ENCODE measurements at regions not wholly inside any gene's neighbourhood (a gene's known extent, or its start where the extent isn't known, plus 50 kb on each side); places are given as distances from the start of the nearest gene placed in this dataset.

DNA sequence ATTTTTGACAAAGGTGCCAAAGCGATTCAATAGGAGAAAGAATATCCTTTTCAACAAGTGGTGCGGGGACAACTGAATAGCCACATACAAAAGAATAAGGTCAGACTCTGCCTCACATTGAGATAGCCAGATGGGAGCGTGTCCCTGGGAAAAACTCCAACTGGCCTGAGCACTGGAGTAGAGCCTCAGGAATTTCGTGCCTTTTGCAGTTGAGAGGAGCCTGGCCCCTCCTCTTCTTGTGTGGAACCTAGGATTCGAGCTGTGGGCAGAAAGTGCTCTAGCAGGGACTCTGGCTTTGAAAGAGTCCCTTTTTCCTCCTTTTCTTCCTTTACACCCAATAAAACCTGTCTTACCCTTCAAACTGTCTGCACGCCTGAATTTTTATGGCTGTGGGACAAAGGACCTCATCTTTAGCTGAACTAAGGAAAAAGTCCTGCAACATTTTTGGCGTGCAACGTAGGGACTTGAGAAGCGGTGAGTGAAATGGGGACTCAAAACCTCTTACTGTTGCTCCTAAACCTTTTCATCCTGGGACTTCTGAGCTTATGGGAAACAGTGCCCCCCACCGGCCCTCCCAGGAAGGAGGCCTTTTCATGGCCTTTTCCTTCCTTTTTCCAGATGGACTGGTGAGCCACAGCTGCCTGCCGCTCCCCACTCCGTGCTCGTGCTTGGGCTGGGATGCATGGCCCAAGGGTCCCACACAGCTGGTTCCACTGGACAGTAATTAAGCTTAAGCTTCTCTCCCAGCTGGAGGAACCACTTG is 68.6 kb downstream of the BMP15 start:
- no peaks in the 10 kb centered on the region for H3K4me1 ChIP-seq (ENCODE audit: insufficient read depth, low read length, poor library complexity, severe bottlenecking)
- no peak overlapping the region for H3K9ac ChIP-seq (ENCODE audit: low read depth, low read length, poor library complexity, severe bottlenecking)
- TF ChIP-seq, protein P1, sequence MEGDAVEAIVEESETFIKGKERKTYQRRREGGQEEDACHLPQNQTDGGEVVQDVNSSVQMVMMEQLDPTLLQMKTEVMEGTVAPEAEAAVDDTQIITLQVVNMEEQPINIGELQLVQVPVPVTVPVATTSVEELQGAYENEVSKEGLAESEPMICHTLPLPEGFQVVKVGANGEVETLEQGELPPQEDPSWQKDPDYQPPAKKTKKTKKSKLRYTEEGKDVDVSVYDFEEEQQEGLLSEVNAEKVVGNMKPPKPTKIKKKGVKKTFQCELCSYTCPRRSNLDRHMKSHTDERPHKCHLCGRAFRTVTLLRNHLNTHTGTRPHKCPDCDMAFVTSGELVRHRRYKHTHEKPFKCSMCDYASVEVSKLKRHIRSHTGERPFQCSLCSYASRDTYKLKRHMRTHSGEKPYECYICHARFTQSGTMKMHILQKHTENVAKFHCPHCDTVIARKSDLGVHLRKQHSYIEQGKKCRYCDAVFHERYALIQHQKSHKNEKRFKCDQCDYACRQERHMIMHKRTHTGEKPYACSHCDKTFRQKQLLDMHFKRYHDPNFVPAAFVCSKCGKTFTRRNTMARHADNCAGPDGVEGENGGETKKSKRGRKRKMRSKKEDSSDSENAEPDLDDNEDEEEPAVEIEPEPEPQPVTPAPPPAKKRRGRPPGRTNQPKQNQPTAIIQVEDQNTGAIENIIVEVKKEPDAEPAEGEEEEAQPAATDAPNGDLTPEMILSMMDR (conservative IDR thresholded peaks at IDR 0.05; ENCODE audit: low read length) = no peak
- TF ChIP-seq EZH2phosphoT487 (IDR thresholded peaks at IDR 0.05; ENCODE audit: borderline replicate concordance) = no peak
- no peaks in the 10 kb centered on the region for H3K79me2 ChIP-seq (ENCODE audit: insufficient read depth, low read length)
- no peaks in the 10 kb centered on the region for H3K9me3 ChIP-seq (ENCODE audit: insufficient read depth, low read depth, low read length)
- no peak overlapping the region for H3K4me3 ChIP-seq (ENCODE audit: low read length, poor library complexity, severe bottlenecking)
- H3F3A ChIP-seq (ENCODE audit: low read depth) = no peaks in the 10 kb centered on the region
- no peaks in the 10 kb centered on the region for H3K36me3 ChIP-seq (ENCODE audit: insufficient read depth, low read length)
- no peak overlapping the region for H2AFZ ChIP-seq (ENCODE audit: low read length)
- no peaks in the 10 kb centered on the region for H3K9me2 ChIP-seq (replicated peaks; ENCODE audit: low read depth, low read length)
- no peaks in the 10 kb centered on the region for H4K20me1 ChIP-seq (ENCODE audit: insufficient read depth, low read length, poor library complexity, severe bottlenecking)
- no peak overlapping the region for H3K4me2 ChIP-seq (ENCODE audit: low read depth, low read length, poor library complexity, severe bottlenecking)
- no peaks in the 10 kb centered on the region for H3K27me3 ChIP-seq (ENCODE audit: insufficient read depth, low read length, poor library complexity, severe bottlenecking)

DNA sequence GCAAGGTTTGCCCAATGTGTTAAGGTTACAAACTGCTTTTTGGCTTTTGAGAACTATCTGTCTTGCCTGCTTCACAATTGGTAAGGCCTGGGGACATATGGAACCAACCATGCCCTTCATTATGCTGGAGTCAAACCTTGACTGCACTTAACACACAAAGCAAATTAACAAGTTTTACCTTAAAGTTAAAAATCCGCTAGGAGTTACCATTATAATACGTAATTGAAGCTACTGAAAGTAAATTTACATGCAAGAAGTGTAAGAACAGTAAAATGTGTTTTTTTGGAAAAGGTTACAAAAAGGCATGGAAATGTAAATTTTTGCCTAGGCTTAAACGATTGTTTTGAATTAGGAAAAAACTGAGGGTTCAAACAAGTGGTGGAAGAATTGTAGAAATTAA is 69.7 kb downstream of the BMP15 start:
- no peaks in the 10 kb centered on the region for H3K9me2 ChIP-seq (replicated peaks; ENCODE audit: low read depth, low read length)
- no peaks in the 10 kb centered on the region for H3F3A ChIP-seq (ENCODE audit: low read depth)
- H4K20me1 ChIP-seq (ENCODE audit: insufficient read depth, low read length, poor library complexity, severe bottlenecking) = no peaks in the 10 kb centered on the region
- no peaks in the 10 kb centered on the region for H3K36me3 ChIP-seq (ENCODE audit: insufficient read depth, low read length)
- no peaks in the 10 kb centered on the region for H3K4me1 ChIP-seq (ENCODE audit: insufficient read depth, low read length, poor library complexity, severe bottlenecking)
- H3K4me2 ChIP-seq (ENCODE audit: low read depth, low read length, poor library complexity, severe bottlenecking) = no peak overlapping the region
- no peak overlapping the region for H3K9ac ChIP-seq (ENCODE audit: low read depth, low read length, poor library complexity, severe bottlenecking)
- H2AFZ ChIP-seq (ENCODE audit: low read length) = no peak overlapping the region
- no peaks in the 10 kb centered on the region for H3K27me3 ChIP-seq (ENCODE audit: insufficient read depth, low read length, poor library complexity, severe bottlenecking)
- TF ChIP-seq EZH2phosphoT487 (IDR thresholded peaks at IDR 0.05; ENCODE audit: borderline replicate concordance) = no peak
- TF ChIP-seq, protein P1 (conservative IDR thresholded peaks at IDR 0.05; ENCODE audit: low read length) = no peak
- no peaks in the 10 kb centered on the region for H3K79me2 ChIP-seq (ENCODE audit: insufficient read depth, low read length)
- no peaks in the 10 kb centered on the region for H3K9me3 ChIP-seq (ENCODE audit: insufficient read depth, low read depth, low read length)
- no peak overlapping the region for H3K4me3 ChIP-seq (ENCODE audit: low read length, poor library complexity, severe bottlenecking)

DNA sequence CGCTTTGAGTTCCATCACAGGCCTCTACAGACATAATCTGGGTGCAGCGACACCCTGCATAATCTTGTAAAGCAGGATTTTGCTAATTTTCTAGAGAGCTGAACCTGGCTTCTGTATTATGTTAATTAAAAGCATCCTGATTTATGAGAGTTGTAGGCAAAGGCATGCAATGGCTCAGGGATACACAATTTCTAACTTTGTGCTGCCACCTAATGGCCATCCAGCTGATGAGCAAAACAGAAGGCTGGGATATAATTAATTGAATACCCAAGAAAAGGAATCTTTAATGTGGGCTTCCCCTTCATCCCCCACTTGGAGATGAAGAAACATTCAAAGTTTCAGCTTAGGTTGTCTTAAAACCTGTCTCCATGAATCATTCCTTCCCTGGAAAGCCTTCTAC is 78.1 kb downstream of the BMP15 start:
- Histone ChIP-seq H3K9me3 (ENCODE audit: insufficient read depth, low read depth, low read length) (no peaks in the 10 kb centered on the region), H3K9me2 (replicated peaks; ENCODE audit: low read depth, low read length) (no peaks in the 10 kb centered on the region), H3K79me2 (ENCODE audit: insufficient read depth, low read length) (no peaks in the 10 kb centered on the region), H4K20me1 (ENCODE audit: insufficient read depth, low read length, poor library complexity, severe bottlenecking) (no peaks in the 10 kb centered on the region), H3F3A (ENCODE audit: low read depth) (no peaks in the 10 kb centered on the region), H3K36me3 (ENCODE audit: insufficient read depth, low read length) (no peaks in the 10 kb centered on the region), H3K4me2 (ENCODE audit: low read depth, low read length, poor library complexity, severe bottlenecking) (no peak overlapping the region), H3K9ac (ENCODE audit: low read depth, low read length, poor library complexity, severe bottlenecking) (no peak overlapping the region), H3K4me1 (ENCODE audit: insufficient read depth, low read length, poor library complexity, severe bottlenecking) (no peaks in the 10 kb centered on the region), H3K4me3 (ENCODE audit: low read length, poor library complexity, severe bottlenecking) (no peak overlapping the region), H3K27me3 (ENCODE audit: insufficient read depth, low read length, poor library complexity, severe bottlenecking) (no peaks in the 10 kb centered on the region), H2AFZ (ENCODE audit: low read length) (no peak overlapping the region)
- TF ChIP-seq, protein P1 (conservative IDR thresholded peaks at IDR 0.05; ENCODE audit: low read length) = peak; percentile 59
- no peak for TF ChIP-seq EZH2phosphoT487 (IDR thresholded peaks at IDR 0.05; ENCODE audit: borderline replicate concordance)
